HepG2 (cell line): ENCODE measurements at regions not wholly inside any gene's neighbourhood (a gene's known extent, or its start where the extent isn't known, plus 50 kb on each side); places are given as distances from the start of the nearest gene placed in this dataset.
A peak's percentile ranks its signal among the peaks of the same experiment; 100 is the strongest.

Experiments used
- ATAC-seq: fragments of 200-7000 bp; cut with Tn5 transposase; 3 replicates; pipeline ENCODE4 v1.9.1; 2020; ENCODE audit warnings: mild to moderate bottlenecking, moderate library complexity
- BruUV-seq: library from RNA; stranded (reverse); fragments of 400-500 nt; replicated peaks from 2 replicates; lab custom pipeline; 2021; lab: Mats Ljungman, UMichigan
- CTCF ChIA-PET: fragments of 300-600 bp; formaldehyde crosslinking; extraction: SDS; loops from one replicate; lab custom pipeline; 2021; ENCODE audit warnings: low total read pairs, inconsistent platforms, low intra/inter-chr PET ratio; lab: Yijun Ruan, JAX
- POLR2A ChIA-PET: fragments of 350-600 bp; sonication (Branson Sonifier 250); formaldehyde crosslinking; loops from one replicate; lab custom pipeline; 2020; ENCODE audit warnings: antibody characterized with exemption, inconsistent platforms; lab: Yijun Ruan, JAX
- DNase-seq: peaks from one replicate; pipeline ENCODE4 v3.0.0-alpha.2; 2015; ENCODE audit warnings: low spot score
- FAIRE-seq: peaks from 3 replicates; lab custom pipeline; 2011; peaks lifted over from hg19 to GRCh38; lab: Jason Lieb, UNC
- H2AFZ ChIP-seq: one replicate; pipeline ENCODE4 v1.6.1; 2011; ENCODE audit warnings: low read length, inconsistent platforms
- H3K27ac ChIP-seq: fragments of 300-600 bp; 3 replicates; pipeline ENCODE4 v1.8.0; 2011; ENCODE audit warnings: mixed run types, mild to moderate bottlenecking, mixed read lengths, low read length, inconsistent platforms; ENCODE audit not compliant: insufficient read depth; ENCODE audit errors: extremely low read length
- H3K27me3 ChIP-seq, 2 experiments: fragments of 200-600 bp in 1 of 2; 2 replicates in 1 of 2; 3 replicates in 1 of 2; pipeline versions ENCODE4 v1.6.0 to v1.8.0; 2011; ENCODE audit warnings: low read length in 2 of 2, mild to moderate bottlenecking in 2 of 2, moderate library complexity in 2 of 2, inconsistent platforms in 1 of 2; ENCODE audit not compliant: insufficient read depth in 2 of 2, control insufficient read depth in 1 of 2
- H3K36me3 ChIP-seq, 2 experiments: fragments of 200-600 bp in 1 of 2; replicated peaks in 1 of 2; 2 replicates in 1 of 2; 3 replicates in 1 of 2; pipeline versions ENCODE4 v1.5.1 to v1.8.0; 2011; ENCODE audit warnings: low read length in 2 of 2, inconsistent platforms in 1 of 2; ENCODE audit not compliant: insufficient read depth in 2 of 2, control insufficient read depth in 1 of 2
- H3K4me1 ChIP-seq: 2 replicates; pipeline ENCODE4 v1.5.1; 2012; ENCODE audit warnings: low read length, inconsistent platforms; ENCODE audit not compliant: insufficient read depth
- H3K4me2 ChIP-seq: 2 replicates; pipeline ENCODE4 v1.6.0; 2011; ENCODE audit warnings: low read depth, low read length, inconsistent platforms
- H3K4me3 ChIP-seq, 3 experiments: fragments of 200-600 bp in 1 of 3; sonication (generic), shearing (Covaris generic) in 1 of 3; replicated peaks in 1 of 3; 2 replicates each; pipeline ENCODE4 v1.5.1; 2011 to 2016; ENCODE audit warnings: low read length in 3 of 3, inconsistent platforms in 2 of 3, low read depth in 2 of 3, mild to moderate bottlenecking in 2 of 3, control low read depth in 1 of 3, mixed read lengths in 1 of 3; ENCODE audit not compliant: insufficient read depth in 1 of 3
- H3K79me2 ChIP-seq: one replicate; pipeline ENCODE4 v1.6.1; 2011; ENCODE audit warnings: low read length, inconsistent platforms; ENCODE audit not compliant: insufficient read depth
- H3K9ac ChIP-seq: 2 replicates; pipeline ENCODE4 v1.6.0; 2011; ENCODE audit warnings: mild to moderate bottlenecking, low read depth, low read length, inconsistent platforms; ENCODE audit not compliant: insufficient read depth
- H3K9me3 ChIP-seq: 2 replicates; pipeline ENCODE4 v1.5.1; 2012; ENCODE audit warnings: mild to moderate bottlenecking, low read length
- H4K20me1 ChIP-seq: 2 replicates; pipeline ENCODE4 v1.6.0; 2011; ENCODE audit warnings: inconsistent platforms, mild to moderate bottlenecking, low read length, moderate library complexity; ENCODE audit not compliant: insufficient read depth
- HNF4A ChIP-seq: sonication (generic); formaldehyde crosslinking; IDR thresholded peaks from 2 replicates; pipeline ENCODE4 v1.4.0; 2020; ENCODE audit warnings: missing genetic modification reagents
- WGBS: methylation state at CpG from one replicate; pipeline ENCODE4 v1.1.6; 2017; ENCODE audit warnings: low lambda C conversion rate; 5-methylcytosine and 5-hydroxymethylcytosine counted together
- in situ Hi-C: cut with HindIII; loops from 2 replicates; pipeline ENCODE4 v1.10.0; 2017; ENCODE audit warnings: low pct_unique_long_range_greater_than_20kb; ENCODE audit not compliant: extremely low pct_ligation_motif_present
- intact Hi-C: fragments of 100-400 bp; cut with micrococcal nuclease; formaldehyde crosslinking; loops from one replicate; pipeline ENCODE4 v1.10.0; 2022; ENCODE audit not compliant: unreplicated experiment
- TF ChIP-seq, protein P1 (sequence below): sonication (generic); formaldehyde crosslinking; IDR thresholded peaks from 2 replicates; pipeline ENCODE4 v1.5.0; 2020; ENCODE audit warnings: mild to moderate bottlenecking, missing genetic modification reagents, borderline replicate concordance
- TF ChIP-seq, protein P2 (sequence below): IDR thresholded peaks from 2 replicates; pipeline ENCODE4 v1.6.1; 2016; ENCODE audit warnings: mild to moderate bottlenecking
- TF ChIP-seq, protein P3 (sequence below): sonication (generic); formaldehyde crosslinking; IDR thresholded peaks from 2 replicates; pipeline ENCODE4 v1.8.1; 2023; ENCODE audit warnings: missing genetic modification reagents, inconsistent platforms, borderline replicate concordance
- TF ChIP-seq, protein P4 (sequence below): sonication (generic); formaldehyde crosslinking; IDR thresholded peaks from 2 replicates; pipeline ENCODE4 v1.8.0; 2022; ENCODE audit warnings: mild to moderate bottlenecking, missing genetic modification reagents; ENCODE audit not compliant: insufficient replicate concordance

DNA sequence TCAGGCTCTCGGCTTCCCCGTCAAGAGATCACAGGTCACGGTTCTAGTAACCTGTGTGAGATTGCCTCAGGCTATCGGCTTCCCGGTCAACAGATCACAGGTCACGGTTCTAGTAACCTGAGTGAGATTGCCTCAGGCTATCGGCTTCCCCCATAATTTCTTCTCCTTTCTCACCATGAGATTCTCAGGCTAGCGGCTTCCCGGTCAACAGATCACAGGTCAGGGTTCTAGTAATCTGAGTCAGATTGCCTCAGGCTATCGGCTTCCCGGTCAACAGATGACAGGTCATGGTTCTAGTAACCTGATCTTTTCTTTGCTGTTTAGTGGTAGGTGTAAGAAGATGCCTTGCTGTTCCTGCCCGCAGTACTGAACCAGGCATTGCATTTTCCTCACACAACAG, 418.2 kb upstream of the ZNF717 start:
- Histone ChIP-seq H3K27ac (no peak overlapping the region), H3K4me2 (no peak overlapping the region), H3K4me3 (no peak overlapping the region), H3K9ac (no peak overlapping the region), H3K36me3 (no peaks in the 10 kb centered on the region), H3K4me1 (no peaks in the 10 kb centered on the region), H2AFZ (no peak overlapping the region)
- ChIA-PET POLR2A (no interaction called here), CTCF (no interaction called here)
- WGBS, result 2% methylated on average over 12 of the region's 12 CpGs
- ATAC-seq (peak; percentile 53), DNase-seq (no peak)
- intact Hi-C loops, result no loop called here
- TF ChIP-seq, protein P1, sequence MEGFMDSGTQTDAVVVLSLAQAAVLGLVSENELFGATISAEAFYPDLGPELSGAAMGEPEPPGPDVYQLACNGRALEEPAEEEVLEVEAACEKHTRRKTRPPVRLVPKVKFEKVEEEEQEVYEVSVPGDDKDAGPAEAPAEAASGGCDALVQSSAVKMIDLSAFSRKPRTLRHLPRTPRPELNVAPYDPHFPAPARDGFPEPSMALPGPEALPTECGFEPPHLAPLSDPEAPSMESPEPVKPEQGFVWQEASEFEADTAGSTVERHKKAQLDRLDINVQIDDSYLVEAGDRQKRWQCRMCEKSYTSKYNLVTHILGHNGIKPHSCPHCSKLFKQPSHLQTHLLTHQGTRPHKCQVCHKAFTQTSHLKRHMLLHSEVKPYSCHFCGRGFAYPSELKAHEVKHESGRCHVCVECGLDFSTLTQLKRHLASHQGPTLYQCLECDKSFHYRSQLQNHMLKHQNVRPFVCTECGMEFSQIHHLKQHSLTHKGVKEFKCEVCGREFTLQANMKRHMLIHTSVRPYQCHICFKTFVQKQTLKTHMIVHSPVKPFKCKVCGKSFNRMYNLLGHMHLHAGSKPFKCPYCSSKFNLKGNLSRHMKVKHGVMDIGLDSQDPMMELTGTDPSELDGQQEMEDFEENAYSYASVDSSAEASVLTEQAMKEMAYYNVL (CRISPR knock-in tag), result no peak
- TF ChIP-seq, protein P2, sequence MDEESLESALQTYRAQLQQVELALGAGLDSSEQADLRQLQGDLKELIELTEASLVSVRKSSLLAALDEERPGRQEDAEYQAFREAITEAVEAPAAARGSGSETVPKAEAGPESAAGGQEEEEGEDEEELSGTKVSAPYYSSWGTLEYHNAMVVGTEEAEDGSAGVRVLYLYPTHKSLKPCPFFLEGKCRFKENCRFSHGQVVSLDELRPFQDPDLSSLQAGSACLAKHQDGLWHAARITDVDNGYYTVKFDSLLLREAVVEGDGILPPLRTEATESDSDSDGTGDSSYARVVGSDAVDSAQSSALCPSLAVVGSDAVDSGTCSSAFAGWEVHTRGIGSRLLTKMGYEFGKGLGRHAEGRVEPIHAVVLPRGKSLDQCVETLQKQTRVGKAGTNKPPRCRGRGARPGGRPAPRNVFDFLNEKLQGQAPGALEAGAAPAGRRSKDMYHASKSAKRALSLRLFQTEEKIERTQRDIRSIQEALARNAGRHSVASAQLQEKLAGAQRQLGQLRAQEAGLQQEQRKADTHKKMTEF, result no peak
- no peak for TF ChIP-seq HNF4A (CRISPR knock-in tag)
- TF ChIP-seq, protein P3, sequence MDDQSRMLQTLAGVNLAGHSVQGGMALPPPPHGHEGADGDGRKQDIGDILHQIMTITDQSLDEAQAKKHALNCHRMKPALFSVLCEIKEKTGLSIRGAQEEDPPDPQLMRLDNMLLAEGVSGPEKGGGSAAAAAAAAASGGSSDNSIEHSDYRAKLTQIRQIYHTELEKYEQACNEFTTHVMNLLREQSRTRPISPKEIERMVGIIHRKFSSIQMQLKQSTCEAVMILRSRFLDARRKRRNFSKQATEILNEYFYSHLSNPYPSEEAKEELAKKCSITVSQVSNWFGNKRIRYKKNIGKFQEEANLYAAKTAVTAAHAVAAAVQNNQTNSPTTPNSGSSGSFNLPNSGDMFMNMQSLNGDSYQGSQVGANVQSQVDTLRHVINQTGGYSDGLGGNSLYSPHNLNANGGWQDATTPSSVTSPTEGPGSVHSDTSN (CRISPR knock-in tag), result no peak
- TF ChIP-seq, protein P4, sequence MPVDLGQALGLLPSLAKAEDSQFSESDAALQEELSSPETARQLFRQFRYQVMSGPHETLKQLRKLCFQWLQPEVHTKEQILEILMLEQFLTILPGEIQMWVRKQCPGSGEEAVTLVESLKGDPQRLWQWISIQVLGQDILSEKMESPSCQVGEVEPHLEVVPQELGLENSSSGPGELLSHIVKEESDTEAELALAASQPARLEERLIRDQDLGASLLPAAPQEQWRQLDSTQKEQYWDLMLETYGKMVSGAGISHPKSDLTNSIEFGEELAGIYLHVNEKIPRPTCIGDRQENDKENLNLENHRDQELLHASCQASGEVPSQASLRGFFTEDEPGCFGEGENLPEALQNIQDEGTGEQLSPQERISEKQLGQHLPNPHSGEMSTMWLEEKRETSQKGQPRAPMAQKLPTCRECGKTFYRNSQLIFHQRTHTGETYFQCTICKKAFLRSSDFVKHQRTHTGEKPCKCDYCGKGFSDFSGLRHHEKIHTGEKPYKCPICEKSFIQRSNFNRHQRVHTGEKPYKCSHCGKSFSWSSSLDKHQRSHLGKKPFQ (CRISPR knock-in tag), result no peak
- TF ChIP-seq, all 625 proteins: peak for 0
- Histone ChIP-seq H3K79me2 (no peaks in the 10 kb centered on the region), H4K20me1 (no peaks in the 10 kb centered on the region), H3K9me3 (no peaks in the 10 kb centered on the region), H3K27me3 (no peaks in the 10 kb centered on the region)
- no TSS peak for BruUV-seq
- no peak for FAIRE-seq
- in situ Hi-C loops, result no loop called here
